AG09309 (cell line): ENCODE measurements at regions not wholly inside any gene's neighbourhood (a gene's known extent, or its start where the extent isn't known, plus 50 kb on each side); places are given as distances from the start of the nearest gene placed in this dataset.

Experiments
- DNase-seq: peaks from one replicate; pipeline ENCODE4 v3.0.0-alpha.2; 2010; ENCODE audit warnings: low read depth
- H3K4me3 ChIP-seq: 2 replicates; pipeline ENCODE4 v1.5.1; 2011; ENCODE audit warnings: mild to moderate bottlenecking, low read depth, low read length, moderate library complexity; ENCODE audit not compliant: control insufficient read depth
- TF ChIP-seq, protein P1 (sequence below): IDR thresholded peaks from 2 replicates; pipeline ENCODE4 v1.5.1; 2011; ENCODE audit warnings: mild to moderate bottlenecking, low read depth, low read length, inconsistent platforms; ENCODE audit not compliant: insufficient read depth, control insufficient read depth; ENCODE audit errors: missing control alignments

DNA sequence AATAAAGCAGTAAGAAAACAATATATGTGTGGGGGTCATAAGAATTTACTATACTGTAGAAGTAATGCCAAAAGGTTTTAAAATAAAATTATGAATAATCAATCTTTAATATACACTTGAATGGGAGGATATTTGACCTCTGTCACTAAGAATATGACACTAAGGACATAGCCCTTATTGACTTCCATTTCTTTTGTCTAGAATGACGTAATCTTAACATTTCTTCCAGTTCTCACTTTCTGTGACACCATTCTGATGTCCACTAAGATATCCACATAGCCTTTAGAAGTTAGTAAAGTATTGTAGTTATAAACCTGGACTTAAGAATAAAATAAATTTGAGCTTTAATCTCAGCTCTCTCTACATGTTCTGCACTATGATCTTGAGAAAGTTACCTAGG lies 1050.7 kb downstream of the TLE4 start:
- H3K4me3 ChIP-seq, result no peak overlapping the region
- no peak for DNase-seq
- TF ChIP-seq, protein P1, sequence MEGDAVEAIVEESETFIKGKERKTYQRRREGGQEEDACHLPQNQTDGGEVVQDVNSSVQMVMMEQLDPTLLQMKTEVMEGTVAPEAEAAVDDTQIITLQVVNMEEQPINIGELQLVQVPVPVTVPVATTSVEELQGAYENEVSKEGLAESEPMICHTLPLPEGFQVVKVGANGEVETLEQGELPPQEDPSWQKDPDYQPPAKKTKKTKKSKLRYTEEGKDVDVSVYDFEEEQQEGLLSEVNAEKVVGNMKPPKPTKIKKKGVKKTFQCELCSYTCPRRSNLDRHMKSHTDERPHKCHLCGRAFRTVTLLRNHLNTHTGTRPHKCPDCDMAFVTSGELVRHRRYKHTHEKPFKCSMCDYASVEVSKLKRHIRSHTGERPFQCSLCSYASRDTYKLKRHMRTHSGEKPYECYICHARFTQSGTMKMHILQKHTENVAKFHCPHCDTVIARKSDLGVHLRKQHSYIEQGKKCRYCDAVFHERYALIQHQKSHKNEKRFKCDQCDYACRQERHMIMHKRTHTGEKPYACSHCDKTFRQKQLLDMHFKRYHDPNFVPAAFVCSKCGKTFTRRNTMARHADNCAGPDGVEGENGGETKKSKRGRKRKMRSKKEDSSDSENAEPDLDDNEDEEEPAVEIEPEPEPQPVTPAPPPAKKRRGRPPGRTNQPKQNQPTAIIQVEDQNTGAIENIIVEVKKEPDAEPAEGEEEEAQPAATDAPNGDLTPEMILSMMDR, result no peak

DNA sequence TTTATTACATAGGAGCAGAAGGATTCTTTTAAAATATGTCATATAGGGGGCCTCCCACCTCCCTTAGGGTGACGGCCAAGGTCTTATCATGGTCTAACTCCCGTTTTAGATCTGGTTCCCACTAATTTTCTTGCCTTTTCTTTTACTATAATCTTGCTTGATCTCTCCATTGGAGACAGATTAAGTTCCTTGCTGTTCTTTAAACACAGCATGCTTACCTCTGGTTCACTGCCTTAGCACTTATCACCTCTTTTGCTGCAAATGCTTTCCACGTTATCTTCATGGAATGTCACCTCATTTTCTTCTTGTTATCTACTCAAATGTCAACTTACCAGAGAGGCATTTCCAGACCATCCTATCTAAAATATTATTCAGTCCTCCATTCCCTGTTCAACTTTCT lies 1047.6 kb downstream of the TLE4 start:
- DNase-seq, result no peak
- TF ChIP-seq, protein P1, result no peak

DNA sequence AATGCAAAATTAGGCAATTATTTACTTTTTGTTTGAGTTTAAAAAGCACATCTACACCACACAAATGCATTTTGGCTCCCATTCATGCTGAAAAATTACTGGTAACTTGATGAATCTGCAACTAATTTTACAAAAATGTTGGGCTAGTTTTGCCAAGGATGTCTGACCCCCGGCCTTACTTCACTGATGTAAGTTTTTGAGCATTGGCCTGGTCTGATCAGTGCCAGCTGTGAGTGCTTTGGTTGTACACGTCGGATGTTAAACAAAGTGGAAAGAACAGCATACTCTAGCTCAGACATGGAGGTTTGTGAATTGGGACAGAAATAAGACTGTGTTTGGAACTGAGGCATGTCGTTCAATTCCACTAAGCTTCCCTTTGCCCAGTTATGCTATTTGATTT lies 1044.2 kb downstream of the TLE4 start:
- peak; percentile 17 for DNase-seq
- TF ChIP-seq, protein P1, result no peak
- H3K4me3 ChIP-seq, result no peak overlapping the region

More for the DNA sequence above, 1047.6 kb downstream of the TLE4 start:
- no peak overlapping the region for H3K4me3 ChIP-seq

DNA sequence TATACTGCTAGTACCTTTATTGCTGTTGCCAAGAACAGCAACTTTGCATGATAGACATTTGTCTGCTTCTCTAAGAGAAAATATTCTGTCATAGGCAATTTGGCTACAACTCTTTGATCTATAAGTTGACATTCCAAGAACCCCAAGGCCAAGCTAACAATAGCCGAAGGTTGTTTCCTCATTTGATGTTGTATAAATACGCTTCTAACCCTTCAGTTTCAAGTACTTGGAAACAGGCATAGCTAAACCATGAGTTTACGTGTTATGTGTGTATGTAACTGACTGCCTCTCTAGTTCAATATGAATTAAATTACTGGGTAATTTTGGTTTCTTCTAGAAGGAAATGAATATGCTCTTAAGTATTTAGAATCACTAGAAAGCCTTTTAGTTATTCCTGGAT lies 1034.0 kb downstream of the TLE4 start:
- no peak for DNase-seq
- TF ChIP-seq, protein P1, result no peak
- H3K4me3 ChIP-seq, result no peak overlapping the region

DNA sequence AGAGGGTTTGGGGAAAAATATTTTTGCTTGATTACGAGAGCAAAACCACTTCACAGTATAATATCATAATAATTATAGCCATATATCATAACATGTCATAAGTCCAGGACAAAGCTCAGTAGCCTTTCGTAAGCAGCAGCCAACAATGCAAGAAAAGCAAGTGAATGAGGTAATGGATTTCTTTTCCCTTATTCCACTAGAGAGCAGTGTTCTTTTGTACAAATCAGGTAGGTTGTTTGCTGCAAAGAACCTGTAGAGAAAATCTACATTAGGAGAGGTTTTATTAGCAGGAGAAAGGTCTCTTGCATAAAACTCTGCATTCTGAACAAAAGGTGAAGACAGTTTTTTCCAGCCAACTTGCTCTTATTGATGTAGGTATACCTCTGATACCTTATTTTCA lies 1033.4 kb downstream of the TLE4 start:
- no peak overlapping the region for H3K4me3 ChIP-seq
- DNase-seq, result peak; percentile 16
- TF ChIP-seq, protein P1, result peak; percentile 36

DNA sequence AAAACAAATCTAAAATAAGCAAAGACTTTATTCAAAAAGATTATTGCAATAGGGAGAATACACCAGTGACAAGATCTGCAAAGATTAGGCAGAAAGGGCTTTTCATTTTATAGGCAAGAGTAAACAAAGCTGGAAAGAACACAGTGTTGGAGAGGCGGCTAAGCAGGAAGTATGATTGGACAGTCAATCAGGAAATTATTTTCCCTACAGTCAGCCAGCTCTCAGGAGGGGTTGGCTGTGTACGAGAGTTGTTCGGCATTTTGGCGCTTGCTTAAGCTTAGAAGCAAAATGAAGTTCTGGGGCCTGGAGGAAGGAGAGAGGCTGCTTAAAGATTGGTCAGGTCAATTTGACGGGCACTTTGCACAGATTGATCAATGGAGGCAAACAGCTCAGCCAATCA lies 1030.5 kb downstream of the TLE4 start:
- DNase-seq, result no peak
- no peak overlapping the region for H3K4me3 ChIP-seq
- TF ChIP-seq, protein P1, result no peak

DNA sequence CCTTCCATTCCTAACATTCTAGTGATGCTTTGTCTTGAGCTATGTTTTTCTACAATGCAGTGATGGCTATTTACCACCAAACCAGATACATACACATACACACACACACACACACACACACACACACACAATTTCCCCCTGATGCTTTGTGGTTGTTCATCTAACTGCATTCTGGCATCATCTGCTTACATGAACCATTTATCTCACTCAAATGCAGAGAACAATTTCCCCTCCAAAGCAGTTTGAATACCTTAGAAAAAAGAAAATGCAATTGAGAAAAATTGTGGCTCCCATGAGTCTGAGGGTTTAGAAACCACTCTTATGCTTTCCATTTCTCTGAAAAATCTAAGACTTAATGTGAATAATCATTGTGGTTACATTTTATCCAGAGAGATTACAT lies 1024.8 kb downstream of the TLE4 start:
- no peak overlapping the region for H3K4me3 ChIP-seq
- TF ChIP-seq, protein P1, result no peak
- DNase-seq, result no peak
